Type B pancreatic cell (in vitro differentiated cells): ENCODE measurements at regions not wholly inside any gene's neighbourhood (a gene's known extent, or its start where the extent isn't known, plus 50 kb on each side); places are given as distances from the start of the nearest gene placed in this dataset.

Experiments used
- DNase-seq: peaks from one replicate; pipeline ENCODE4 v3.0.0; 2021; ENCODE audit warnings: mixed read lengths; ENCODE audit not compliant: unreplicated experiment; ENCODE audit errors: extremely low spot score
- H3K27ac Mint-ChIP-seq: 2 replicates; pipeline ENCODE4 v1.8.0; 2021; ENCODE audit warnings: mild to moderate bottlenecking, mixed read lengths
- H3K27me3 Mint-ChIP-seq: 2 replicates; pipeline ENCODE4 v1.8.0; 2021; ENCODE audit warnings: mixed read lengths
- H3K36me3 Mint-ChIP-seq: 2 replicates; pipeline ENCODE4 v1.8.0; 2021; ENCODE audit warnings: mixed read lengths
- H3K4me1 Mint-ChIP-seq: one replicate; pipeline ENCODE4 v1.8.0; 2021; ENCODE audit warnings: mixed read lengths; ENCODE audit not compliant: unreplicated experiment
- H3K4me3 Mint-ChIP-seq: 2 replicates; pipeline ENCODE4 v1.8.0; 2021; ENCODE audit warnings: mild to moderate bottlenecking, mixed read lengths
- H3K9me3 Mint-ChIP-seq: 2 replicates; pipeline ENCODE4 v1.8.0; 2021; ENCODE audit warnings: mixed read lengths
- CTCF ChIP-seq: fragments of 200-600 bp; sonication (generic); conservative IDR thresholded peaks from 2 replicates; pipeline ENCODE4 v1.5.0; 2021; ENCODE audit warnings: antibody characterized with exemption, mild to moderate bottlenecking

GRCh38 chr6:122202576-122203137 lies 196.8 kb upstream of the HSF2 start:
- Mint-ChIP-seq H3K27ac (no peak overlapping the region), H3K36me3 (no peaks in the 10 kb centered on the region), H3K4me1 (no peaks in the 10 kb centered on the region), H3K27me3 (no peaks in the 10 kb centered on the region), H3K9me3 (peaks cover 4% of the 10 kb centered on the region), H3K4me3 (no peak overlapping the region)
- DNase-seq, result no peak
- no peak for TF ChIP-seq CTCF

GRCh38 chr6:122207061-122207460 lies 192.4 kb upstream of the HSF2 start:
- TF ChIP-seq CTCF, result no peak
- H3K9me3 Mint-ChIP-seq, result peaks cover 7% of the 10 kb centered on the region

GRCh38 chr6:122207794-122208193 lies 191.7 kb upstream of the HSF2 start:
- TF ChIP-seq CTCF, result no peak
- DNase-seq, result no peak
- Mint-ChIP-seq H3K36me3 (no peaks in the 10 kb centered on the region), H3K4me1 (no peaks in the 10 kb centered on the region), H3K9me3 (peaks cover 7% of the 10 kb centered on the region), H3K27ac (no peak overlapping the region), H3K27me3 (no peaks in the 10 kb centered on the region), H3K4me3 (no peak overlapping the region)

More at GRCh38 chr6:122207061-122207460, 192.4 kb upstream of the HSF2 start:
- Mint-ChIP-seq H3K27me3 (no peaks in the 10 kb centered on the region), H3K36me3 (no peaks in the 10 kb centered on the region), H3K4me1 (no peaks in the 10 kb centered on the region), H3K4me3 (no peak overlapping the region), H3K27ac (no peak overlapping the region)
- DNase-seq, result no peak

GRCh38 chr6:122214605-122215318 lies 184.7 kb upstream of the HSF2 start:
- Mint-ChIP-seq H3K27me3 (no peaks in the 10 kb centered on the region), H3K9me3 (peaks cover 3% of the 10 kb centered on the region), H3K36me3 (no peaks in the 10 kb centered on the region), H3K4me3 (no peak overlapping the region), H3K4me1 (no peaks in the 10 kb centered on the region), H3K27ac (no peak overlapping the region)
- no peak for DNase-seq
- no peak for TF ChIP-seq CTCF

- Mint-ChIP-seq H3K4me1 (no peaks in the 10 kb centered on the region), H3K9me3 (no peaks in the 10 kb centered on the region), H3K27ac (no peak overlapping the region), H3K27me3 (no peaks in the 10 kb centered on the region), H3K36me3 (no peaks in the 10 kb centered on the region), H3K4me3 (no peak overlapping the region)
- no peak for DNase-seq
- TF ChIP-seq CTCF, result no peak
These were observed 179.2 kb upstream of the HSF2 start for GRCh38 chr6:122220254-122220653.
